ENCODE measurements at regions not wholly inside any gene's neighbourhood (a gene's known extent, or its start where the extent isn't known, plus 50 kb on each side); places are given as distances from the start of the nearest gene placed in this dataset.

DNA sequence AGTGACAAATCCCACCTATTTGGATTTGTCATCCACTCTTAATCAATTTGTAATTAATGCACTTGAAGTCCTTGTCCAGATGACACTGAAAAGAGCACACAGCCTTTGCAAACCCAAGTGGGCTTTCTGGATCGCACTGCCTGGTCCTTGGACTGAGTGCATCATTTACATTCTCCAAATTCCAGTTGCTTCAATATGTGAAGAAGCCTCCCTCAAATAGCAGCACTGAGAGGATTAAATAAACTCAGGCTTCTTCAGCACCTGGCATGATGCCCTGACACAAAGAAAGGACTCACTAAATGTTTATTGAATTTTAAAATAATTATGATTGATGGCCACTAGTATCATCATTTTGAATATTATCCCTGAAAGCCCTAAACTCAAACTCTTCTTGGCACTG, 496.5 kb downstream of the VRK1 start:
- TF ChIP-seq POLR2A (IDR thresholded peaks at IDR 0.05) (no peak), POLR2AphosphoS5 (IDR thresholded peaks at IDR 0.05) (no peak)

Measured in breast epithelium (tissue), 3 donors.